H9 (cell line): ENCODE measurements at regions not wholly inside any gene's neighbourhood (a gene's known extent, or its start where the extent isn't known, plus 50 kb on each side); places are given as distances from the start of the nearest gene placed in this dataset.

Experiments used
- DNase-seq: peaks from one replicate; pipeline ENCODE4 v3.0.0-alpha.2; 2017
- H2AFZ ChIP-seq: one replicate; pipeline ENCODE4 v1.6.1; 2013; ENCODE audit warnings: mild to moderate bottlenecking, low read length, control low read depth, moderate library complexity
- H2AK5ac ChIP-seq: 2 replicates; pipeline ENCODE4 v1.6.1; 2013; ENCODE audit warnings: low read length, control low read depth, mixed read lengths; ENCODE audit not compliant: insufficient read length
- H2BK120ac ChIP-seq: one replicate; pipeline ENCODE4 v1.6.1; 2013; ENCODE audit warnings: low read depth, mild to moderate bottlenecking, low read length, control low read depth, inconsistent platforms; ENCODE audit not compliant: poor library complexity, severe bottlenecking
- H2BK12ac ChIP-seq: 2 replicates; pipeline ENCODE4 v1.6.1; 2013; ENCODE audit warnings: low read length, control low read depth, mixed read lengths, low read depth; ENCODE audit not compliant: insufficient read length
- H2BK15ac ChIP-seq: 2 replicates; pipeline ENCODE4 v1.6.1; 2013; ENCODE audit warnings: low read depth, low read length, control low read depth
- H2BK20ac ChIP-seq: one replicate; pipeline ENCODE4 v1.6.1; 2013; ENCODE audit warnings: low read depth, mild to moderate bottlenecking, low read length, control low read depth, inconsistent platforms; ENCODE audit not compliant: poor library complexity, severe bottlenecking
- H2BK5ac ChIP-seq: 2 replicates; pipeline ENCODE4 v1.6.1; 2013; ENCODE audit warnings: low read length, control low read depth, mixed read lengths; ENCODE audit not compliant: insufficient read length
- H3K14ac ChIP-seq: 2 replicates; pipeline ENCODE4 v1.6.1; 2013; ENCODE audit warnings: low read length, control low read depth; ENCODE audit not compliant: insufficient read depth
- H3K18ac ChIP-seq: 2 replicates; pipeline ENCODE4 v1.6.1; 2013; ENCODE audit warnings: low read depth, mild to moderate bottlenecking, mixed read lengths, low read length, control low read depth; ENCODE audit not compliant: insufficient read length
- H3K23ac ChIP-seq: 2 replicates; pipeline ENCODE4 v1.6.1; 2013; ENCODE audit warnings: low read length, control low read depth, mixed read lengths, low read depth; ENCODE audit not compliant: insufficient read length
- H3K23me2 ChIP-seq: 2 replicates; pipeline ENCODE4 v1.6.1; 2013; ENCODE audit warnings: low read depth, mild to moderate bottlenecking, mixed read lengths, low read length, control low read depth; ENCODE audit not compliant: insufficient read length, poor library complexity, severe bottlenecking
- H3K27ac ChIP-seq: 2 replicates; pipeline ENCODE4 v1.5.1; 2013; ENCODE audit warnings: low read length, control low read depth, mixed read lengths, low read depth; ENCODE audit not compliant: insufficient read length
- H3K27me3 ChIP-seq: 2 replicates; pipeline ENCODE4 v1.6.1; 2013; ENCODE audit warnings: low read length, control low read depth, inconsistent platforms; ENCODE audit not compliant: insufficient read depth
- H3K4ac ChIP-seq: 2 replicates; pipeline ENCODE4 v1.6.1; 2013; ENCODE audit warnings: low read depth, mild to moderate bottlenecking, control low read depth, inconsistent platforms, low read length, moderate library complexity
- H3K4me1 ChIP-seq: 2 replicates; pipeline ENCODE4 v1.6.1; 2013; ENCODE audit warnings: low read length, control low read depth, inconsistent platforms; ENCODE audit not compliant: insufficient read depth
- H3K4me2 ChIP-seq: 2 replicates; pipeline ENCODE4 v1.6.1; 2013; ENCODE audit warnings: low read length, control low read depth, mixed read lengths; ENCODE audit not compliant: insufficient read length, insufficient read depth
- H3K56ac ChIP-seq: 2 replicates; pipeline ENCODE4 v1.6.1; 2013; ENCODE audit warnings: low read depth, mild to moderate bottlenecking, mixed read lengths, low read length, control low read depth; ENCODE audit not compliant: insufficient read length
- H3K79me1 ChIP-seq: 2 replicates; pipeline ENCODE4 v1.6.1; 2013; ENCODE audit warnings: low read depth, mild to moderate bottlenecking, moderate library complexity, low read length, control low read depth, inconsistent platforms; ENCODE audit not compliant: insufficient read depth, poor library complexity, severe bottlenecking
- H3K79me2 ChIP-seq: 2 replicates; pipeline ENCODE4 v1.6.1; 2013; ENCODE audit warnings: low read length, control low read depth, inconsistent platforms; ENCODE audit not compliant: insufficient read depth
- H3K9ac ChIP-seq: 2 replicates; pipeline ENCODE4 v1.6.1; 2013; ENCODE audit warnings: low read length, control low read depth, mixed read lengths; ENCODE audit not compliant: insufficient read length; ENCODE audit errors: extremely low read depth
- H3K9me3 ChIP-seq: one replicate; pipeline ENCODE4 v1.6.1; 2013; ENCODE audit warnings: low read depth, low read length, inconsistent platforms; ENCODE audit not compliant: control insufficient read depth
- H3T11ph ChIP-seq: one replicate; pipeline ENCODE4 v1.6.1; 2013; ENCODE audit warnings: mild to moderate bottlenecking, low read length, control low read depth, inconsistent platforms
- H4K20me1 ChIP-seq: one replicate; pipeline ENCODE4 v1.6.1; 2013; ENCODE audit not compliant: control insufficient read depth, insufficient read length, insufficient read depth
- H4K5ac ChIP-seq: 2 replicates; pipeline ENCODE4 v1.6.1; 2013; ENCODE audit warnings: low read depth, mild to moderate bottlenecking, mixed read lengths, low read length, control low read depth; ENCODE audit not compliant: insufficient read length
- H4K8ac ChIP-seq: replicated peaks from 2 replicates; pipeline ENCODE4 v1.6.1; 2013; ENCODE audit warnings: low read length, control low read depth, mixed read lengths, low read depth; ENCODE audit not compliant: insufficient read length
- H4K91ac ChIP-seq: 2 replicates; pipeline ENCODE4 v1.6.1; 2013; ENCODE audit warnings: low read depth, mild to moderate bottlenecking, moderate library complexity, mixed read lengths, low read length, control low read depth; ENCODE audit not compliant: insufficient read length
- H3K27ac Mint-ChIP-seq, 3 experiments: 2 replicates in 2 of 3; 3 replicates in 1 of 3; pipeline ENCODE4 v1.8.0; 2020 to 2021; ENCODE audit warnings: mixed read lengths in 3 of 3, mild to moderate bottlenecking in 1 of 3, moderate library complexity in 1 of 3
- H3K27me3 Mint-ChIP-seq: 2 replicates; pipeline ENCODE4 v1.8.0; 2021; ENCODE audit warnings: low read depth, mild to moderate bottlenecking, moderate library complexity, mixed read lengths
- H3K36me3 Mint-ChIP-seq, 3 experiments: 2 replicates in 2 of 3; 3 replicates in 1 of 3; pipeline ENCODE4 v1.8.0; 2020 to 2021; ENCODE audit warnings: low read depth in 3 of 3, mixed read lengths in 3 of 3; ENCODE audit not compliant: insufficient read depth in 1 of 3
- H3K4me1 Mint-ChIP-seq, 2 experiments: 2 replicates each; pipeline ENCODE4 v1.8.0; 2020; ENCODE audit warnings: mixed read lengths in 2 of 2
- H3K4me3 Mint-ChIP-seq, 2 experiments: 2 replicates in 1 of 2; 3 replicates in 1 of 2; pipeline ENCODE4 v1.8.0; 2020 to 2021; ENCODE audit warnings: mild to moderate bottlenecking in 2 of 2, mixed read lengths in 2 of 2, moderate library complexity in 1 of 2
- H3K9me3 Mint-ChIP-seq, 2 experiments: 2 replicates in 1 of 2; 3 replicates in 1 of 2; pipeline ENCODE4 v1.8.0; 2020; ENCODE audit warnings: mild to moderate bottlenecking in 2 of 2, mixed read lengths in 2 of 2, moderate library complexity in 1 of 2
- CTCF ChIP-seq: fragments of 200-600 bp; sonication (generic); conservative IDR thresholded peaks from 3 replicates; pipeline ENCODE4 v1.8.0; 2021; ENCODE audit warnings: antibody characterized with exemption, mild to moderate bottlenecking
- WGBS: extraction: QIAGEN DNeasy Blood & Tissue Kit; methylation state at CpG from one replicate; pipeline ENCODE4 v1.1.7; 2013; ENCODE audit warnings: missing lambda C conversion rate, low lambda C conversion rate, mixed read lengths; ENCODE audit not compliant: insufficient read length; ENCODE audit errors: extremely low coverage; 5-methylcytosine and 5-hydroxymethylcytosine counted together

GRCh38 chr3:24917908-24918307 is 423.3 kb upstream of the THRB start:
- Mint-ChIP-seq H3K27ac (no peak overlapping the region), H3K4me1 (peaks cover 5 to 12% of the 10 kb centered on the region in 2 experiments; a peak in 3 of 4 replicates), H3K4me3 (no peak overlapping the region), H3K36me3 (no peaks in the 10 kb centered on the region), H3K9me3 (no peaks in the 10 kb centered on the region), H3K27me3 (no peaks in the 10 kb centered on the region; the same call in 1 of the 2 replicates)
- Histone ChIP-seq H3K18ac (no peak overlapping the region), H3K23me2 (no peaks in the 10 kb centered on the region), H3K27me3 (no peaks in the 10 kb centered on the region), H3K79me1 (no peaks in the 10 kb centered on the region), H3K4me2 (no peak overlapping the region), H4K20me1 (no peaks in the 10 kb centered on the region), H4K91ac (no peak overlapping the region), H3K23ac (no peak overlapping the region), H3K9ac (no peak overlapping the region), H2BK12ac (no peak overlapping the region), H3K27ac (no peak overlapping the region), H3T11ph (no peak overlapping the region), H4K8ac (no peak overlapping the region), H2BK5ac (no peak overlapping the region), H2AFZ (no peak overlapping the region), H2BK15ac (no peak overlapping the region), H3K79me2 (no peaks in the 10 kb centered on the region), H3K4ac (no peak overlapping the region), H3K4me1 (no peaks in the 10 kb centered on the region), H3K56ac (no peak overlapping the region), H4K5ac (no peak overlapping the region), H2BK20ac (no peak overlapping the region), H2AK5ac (no peak overlapping the region), H3K9me3 (no peaks in the 10 kb centered on the region), H3K14ac (no peak overlapping the region), H2BK120ac (no peak overlapping the region)
- DNase-seq: no peak
- no CpG with 5 or more reads among the region's 5 CpGs for WGBS
- TF ChIP-seq CTCF: no peak
